ENCODE measurements at regions not wholly inside any gene's neighbourhood (a gene's known extent, or its start where the extent isn't known, plus 50 kb on each side); places are given as distances from the start of the nearest gene placed in this dataset.
A peak's percentile ranks its signal among the peaks of the same experiment; 100 is the strongest.

GRCh38 chr2:42932271-42933151, 140.1 kb upstream of the HAAO start:
- in situ Hi-C loops (cut with MboI; ENCODE audit: low pct_ligation_motif_present in 1 of 4, low pct_unique_long_range_greater_than_20kb in 1 of 4, low sequenced_read_pairs in 3 of 4), result loop anchor here in 2 of 4 donors (25.0 kb wide), 1 partner anchor 95 kb away; no protein-coding TSS in a partner anchor
- H3K4me1 ChIP-seq, result peaks cover 32 to 53% (median 44%) of the 10 kb centered on the region in 4 donors
- no peaks in the 10 kb centered on the region for H3K9me3 ChIP-seq
- TF ChIP-seq CTCF (IDR thresholded peaks at IDR 0.05) (no peak), POLR2AphosphoS5 (IDR thresholded peaks at IDR 0.05) (no peak), EP300 (IDR thresholded peaks at IDR 0.05; ENCODE audit: low read depth) (no peak), POLR2A (IDR thresholded peaks at IDR 0.05) (no peak)
- WGBS, 2 donors (ENCODE audit: low coverage in 1 of 2), result 76% methylated on average over 9 of the region's 13 CpGs; no CpG with 5 or more reads in 1 of the 2 donors
- no peak for DNase-seq
- no peak overlapping the region for H3K4me3 ChIP-seq
- no peaks in the 10 kb centered on the region for H3K27me3 ChIP-seq
- no peaks in the 10 kb centered on the region for H3K36me3 ChIP-seq
- peak overlapping the region; percentile 62 to 92 (median 88) for H3K27ac ChIP-seq
- intact Hi-C loops (cut with DNase I; ENCODE audit: low total_unique reads), result no loop called here

- H3K9me3 ChIP-seq, result no peaks in the 10 kb centered on the region
- in situ Hi-C loops (cut with MboI; ENCODE audit: low pct_ligation_motif_present in 1 of 4, low pct_unique_long_range_greater_than_20kb in 1 of 4, low sequenced_read_pairs in 3 of 4) (loop anchor here in 2 of 4 donors (25.0 kb wide), 1 partner anchor 95 kb away; no protein-coding TSS in a partner anchor), intact Hi-C loops (cut with DNase I; ENCODE audit: low total_unique reads) (no loop called here)
- 29% methylated on average over 3 of the region's 3 CpGs; no CpG with 5 or more reads in 1 of the 2 donors for WGBS, 2 donors (ENCODE audit: low coverage in 1 of 2)
- peak in 1 of 5 experiments; percentile 8 for TF ChIP-seq CTCF (IDR thresholded peaks at IDR 0.05)
- TF ChIP-seq POLR2AphosphoS5 (IDR thresholded peaks at IDR 0.05), result no peak
- H3K27me3 ChIP-seq, result no peaks in the 10 kb centered on the region
- no peak overlapping the region for H3K4me3 ChIP-seq
- no peaks in the 10 kb centered on the region for H3K36me3 ChIP-seq
- peaks cover 40 to 60% (median 51%) of the 10 kb centered on the region in 4 donors for H3K4me1 ChIP-seq
- DNase-seq, result no peak
- H3K27ac ChIP-seq, result peak overlapping the region; percentile 62 to 92 (median 88)
Measured at GRCh38 chr2:42931818-42932195, 139.4 kb upstream of the HAAO start.

- no peaks in the 10 kb centered on the region for H3K27me3 ChIP-seq
- no peak overlapping the region for H3K4me3 ChIP-seq
- in situ Hi-C loops (cut with MboI; ENCODE audit: low pct_ligation_motif_present in 1 of 4, low pct_unique_long_range_greater_than_20kb in 1 of 4, low sequenced_read_pairs in 3 of 4), result loop anchor here in 2 of 4 donors (25.0 kb wide), 1 partner anchor 94 kb away; no protein-coding TSS in a partner anchor
- H3K4me1 ChIP-seq, result peaks cover 45 to 65% (median 57%) of the 10 kb centered on the region in 4 donors
- WGBS, 2 donors (ENCODE audit: low coverage in 1 of 2), result 51% methylated on average over 8 of the region's 8 CpGs; no CpG with 5 or more reads in 1 of the 2 donors
- H3K36me3 ChIP-seq, result no peaks in the 10 kb centered on the region
- DNase-seq, result peak; percentile 44
- peak in 4 of 5 experiments; percentile 14 to 49 (median 22) for TF ChIP-seq CTCF (IDR thresholded peaks at IDR 0.05)
- no peak for TF ChIP-seq POLR2AphosphoS5 (IDR thresholded peaks at IDR 0.05)
- peak overlapping the region; percentile 62 to 92 (median 88) for H3K27ac ChIP-seq
- no peaks in the 10 kb centered on the region for H3K9me3 ChIP-seq
- intact Hi-C loops (cut with DNase I; ENCODE audit: low total_unique reads), result no loop called here
Measured at GRCh38 chr2:42931146-42931817, 138.9 kb upstream of the HAAO start.

GRCh38 chr2:42930025-42930581, 137.7 kb upstream of the HAAO start:
- Histone ChIP-seq H3K9me3 (no peaks in the 10 kb centered on the region), H3K4me1 (peaks cover 57 to 77% (median 68%) of the 10 kb centered on the region in 4 donors), H3K27me3 (no peaks in the 10 kb centered on the region), H3K36me3 (no peaks in the 10 kb centered on the region), H3K4me3 (no peak overlapping the region), H3K27ac (peak overlapping the region; percentile 87 to 92 (median 88))
- TF ChIP-seq CTCF (IDR thresholded peaks at IDR 0.05), result no peak
- TF ChIP-seq POLR2AphosphoS5 (IDR thresholded peaks at IDR 0.05), result no peak
- DNase-seq, result no peak
- in situ Hi-C loops (cut with MboI; ENCODE audit: low pct_ligation_motif_present in 1 of 4, low pct_unique_long_range_greater_than_20kb in 1 of 4, low sequenced_read_pairs in 3 of 4), result loop anchor here in 2 of 4 donors (25.0 kb wide), 1 partner anchor 93 kb away; no protein-coding TSS in a partner anchor
- 10 to 18% methylated on average over 2 to 5 of the region's 5 CpGs for WGBS, 2 donors (ENCODE audit: low coverage in 1 of 2)
- intact Hi-C loops (cut with DNase I; ENCODE audit: low total_unique reads), result no loop called here

Data from transverse colon (tissue), 4 donors.